Esophagus muscularis mucosa (tissue), 3 donors: ENCODE measurements at regions not wholly inside any gene's neighbourhood (a gene's known extent, or its start where the extent isn't known, plus 50 kb on each side); places are given as distances from the start of the nearest gene placed in this dataset.

Experiments used
- CTCF ChIP-seq, 3 experiments: fragments of 200-600 bp in 2 of 3; fragments of 450-650 bp in 1 of 3; sonication (generic) in 2 of 3; IDR thresholded peaks; one replicate each; pipeline ENCODE4 v1.5.1; 2017 to 2019; ENCODE audit warnings: antibody characterized with exemption in 3 of 3, mild to moderate bottlenecking in 2 of 3, moderate library complexity in 1 of 3
- POLR2A ChIP-seq: fragments of 450-650 bp; IDR thresholded peaks from one replicate; pipeline ENCODE4 v1.6.1; 2017; ENCODE audit warnings: antibody characterized with exemption, moderate library complexity, mild to moderate bottlenecking, low read depth
- POLR2AphosphoS5 ChIP-seq, 2 donors: sonication (generic); formaldehyde crosslinking; IDR thresholded peaks; one replicate each; pipeline ENCODE4 v1.6.1; 2017; ENCODE audit warnings: antibody characterized with exemption in 2 of 2

GRCh38 chr10:120355425-120355824, 101.6 kb upstream of the PLPP4 start:
- TF ChIP-seq CTCF (IDR thresholded peaks at IDR 0.05), result no peak
- no peak for TF ChIP-seq POLR2AphosphoS5 (IDR thresholded peaks at IDR 0.05)
- no peak for TF ChIP-seq POLR2A
